ENCODE measurements at regions not wholly inside any gene's neighbourhood (a gene's known extent, or its start where the extent isn't known, plus 50 kb on each side); places are given as distances from the start of the nearest gene placed in this dataset.
"Not testable (repeated sequence)": the region's sequence is repeated elsewhere in the genome, so short reads cannot be mapped to it uniquely, and the experiment has no call there.

GRCh38 chr7:113230691-113231090 is 112.3 kb upstream of the SMIM30 start:
- no peak for DNase-seq (ENCODE audit: low spot score)

GRCh38 chr7:113217314-113217713 is 99.0 kb upstream of the SMIM30 start:
- DNase-seq (ENCODE audit: low spot score): no peak

- no peak for DNase-seq (ENCODE audit: low spot score)
These were observed 97.7 kb upstream of the SMIM30 start for GRCh38 chr7:113216038-113216437.

DNA sequence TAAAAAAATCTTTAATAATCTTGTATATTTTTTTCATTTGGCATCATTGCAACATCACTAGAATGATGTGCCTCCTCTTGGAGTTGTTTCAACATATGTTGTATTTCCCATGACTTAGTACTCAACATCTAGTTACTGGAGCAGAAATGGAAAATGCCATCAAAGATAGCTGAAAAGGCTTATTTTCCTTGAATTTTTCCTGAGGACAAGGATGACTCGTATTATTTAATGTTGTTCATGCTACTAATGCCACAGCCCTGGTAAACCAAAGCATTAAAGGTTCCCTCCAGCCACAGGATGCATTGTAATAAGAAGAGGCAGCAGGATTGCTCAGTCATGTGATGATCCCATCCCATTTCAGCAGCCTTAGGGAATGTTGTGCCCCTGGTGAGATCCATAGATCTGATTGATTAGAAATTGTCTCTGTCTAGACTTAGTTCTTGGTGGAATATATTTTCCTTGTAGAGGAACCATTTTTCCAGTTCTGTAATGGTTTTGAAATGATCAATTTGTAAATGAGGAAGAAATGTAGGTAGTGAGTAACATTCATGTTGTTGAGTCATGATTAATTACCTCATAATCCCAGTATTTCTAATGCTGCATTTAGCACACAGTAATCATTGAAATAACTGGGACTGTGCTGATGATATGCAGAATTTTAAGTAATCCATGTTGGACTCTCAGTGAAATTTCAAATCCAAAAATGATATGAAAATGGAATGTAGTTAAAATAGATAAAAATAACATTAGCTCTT is 91.3 kb upstream of the SMIM30 start:
- DNase-seq (ENCODE audit: low spot score): no peak

GRCh38 chr7:113207931-113208330 is 89.6 kb upstream of the SMIM30 start:
- DNase-seq (ENCODE audit: low spot score): no peak

GRCh38 chr7:113207441-113207840 is 89.1 kb upstream of the SMIM30 start:
- DNase-seq (ENCODE audit: low spot score): no peak

- no peak for DNase-seq (ENCODE audit: low spot score)
These were observed 86.1 kb upstream of the SMIM30 start for GRCh38 chr7:113204415-113204814.

GRCh38 chr7:113202284-113202683 is 83.9 kb upstream of the SMIM30 start:
- no peak for DNase-seq (ENCODE audit: low spot score)

- DNase-seq (ENCODE audit: low spot score): no peak
These were observed 81.9 kb upstream of the SMIM30 start for GRCh38 chr7:113200281-113200680.

DNA sequence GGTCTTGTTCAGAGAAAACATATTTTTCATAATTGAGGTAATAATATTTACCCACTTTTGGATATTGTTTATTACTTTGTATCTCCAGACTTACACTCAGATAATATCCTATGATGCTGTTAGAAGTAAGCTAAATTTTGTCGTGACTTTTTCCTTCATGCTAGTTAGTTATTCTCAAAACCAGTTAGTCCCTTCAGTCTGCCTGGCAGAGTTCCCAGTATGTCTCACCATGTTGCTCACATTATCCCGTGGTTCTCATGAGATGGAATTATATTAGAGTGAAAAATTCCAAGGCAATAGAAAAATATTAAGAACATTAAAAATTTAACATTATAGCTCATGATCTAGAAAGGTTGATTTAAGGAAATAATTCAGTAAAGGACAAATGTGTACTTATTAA is 81.5 kb upstream of the SMIM30 start:
- DNase-seq (ENCODE audit: low spot score): no peak

DNA sequence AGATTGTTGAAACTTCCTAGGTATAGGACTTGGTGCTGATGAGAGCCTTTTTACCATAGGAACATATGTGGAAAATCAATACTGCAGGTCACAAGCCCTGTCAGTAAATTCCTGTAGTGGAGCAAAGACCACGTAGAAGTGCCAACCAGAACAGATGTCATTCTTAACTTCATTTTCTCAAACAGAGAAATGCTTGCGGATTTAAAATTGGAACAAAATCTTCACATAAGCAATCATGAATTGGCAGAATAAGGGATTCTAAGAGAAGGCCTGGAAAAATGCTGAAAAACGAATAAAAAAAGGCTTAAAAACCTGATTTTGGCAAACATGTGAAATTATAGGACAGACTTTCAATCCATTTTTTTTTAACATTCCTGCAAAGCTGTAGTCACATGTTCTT is 80.8 kb upstream of the SMIM30 start:
- DNase-seq (ENCODE audit: low spot score): no peak

DNA sequence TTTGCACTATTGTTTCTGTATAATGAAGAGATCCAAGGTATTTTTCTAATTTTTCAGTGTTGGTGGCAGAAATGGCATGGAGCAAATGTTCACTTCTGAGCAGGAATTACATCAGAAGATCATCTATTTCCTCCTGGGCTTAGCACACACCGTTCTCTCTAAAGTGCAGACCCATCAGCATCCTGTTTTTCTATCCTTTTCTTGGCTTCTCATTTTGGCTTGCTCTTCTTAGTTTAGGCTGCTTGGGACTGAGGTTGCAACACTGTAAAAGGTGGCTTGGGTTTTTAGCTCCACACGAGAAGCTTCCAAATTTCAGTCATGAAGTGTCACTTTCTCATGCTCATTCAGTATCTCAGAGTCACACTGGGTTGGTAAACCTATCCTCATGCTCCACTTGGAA is 79.9 kb upstream of the SMIM30 start:
- no peak for DNase-seq (ENCODE audit: low spot score)

DNA sequence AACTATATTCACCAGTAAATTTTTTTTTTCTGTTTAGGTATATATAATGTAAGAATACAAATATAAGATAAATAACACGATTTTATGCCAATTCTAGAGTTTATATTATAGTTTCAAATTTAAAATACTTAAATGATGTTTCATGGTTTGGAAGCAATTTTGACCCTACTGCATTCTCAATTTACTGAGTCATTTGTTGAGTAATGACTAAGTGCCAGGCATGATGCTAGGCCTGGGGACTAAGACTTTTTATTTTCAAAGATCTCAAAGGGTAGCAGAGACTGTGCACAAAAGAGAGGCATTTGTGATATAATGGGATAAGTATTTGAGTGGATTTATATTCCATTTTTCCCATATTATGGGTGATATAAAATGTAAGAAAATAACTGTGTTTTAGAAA is 78.9 kb upstream of the SMIM30 start:
- DNase-seq (ENCODE audit: low spot score): no peak

- DNase-seq (ENCODE audit: low spot score): no peak
These were observed 70.0 kb upstream of the SMIM30 start for GRCh38 chr7:113188396-113188795.

DNA sequence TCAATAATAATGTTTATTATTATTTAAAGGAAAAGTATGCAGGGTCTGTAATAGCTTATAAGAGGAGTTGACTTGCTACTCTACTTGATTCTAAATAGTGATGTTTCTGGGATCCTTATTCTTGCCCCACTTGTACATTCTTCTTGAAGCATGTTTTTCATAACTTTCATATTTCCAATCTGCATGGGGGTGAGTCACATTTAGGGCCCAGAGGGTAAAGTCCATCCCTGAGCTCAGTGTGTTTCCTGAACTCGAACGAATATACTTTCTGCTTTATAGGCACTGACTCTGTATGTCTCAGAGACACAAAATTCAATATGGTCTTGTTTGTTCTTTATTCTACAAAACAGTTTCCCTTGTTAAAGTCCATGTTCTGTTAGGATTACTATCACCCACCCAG is 61.0 kb upstream of the SMIM30 start:
- DNase-seq (ENCODE audit: low spot score): no peak

- DNase-seq (ENCODE audit: low spot score): no peak
These were observed 58.5 kb upstream of the SMIM30 start for GRCh38 chr7:113176836-113177235.

- DNase-seq (ENCODE audit: low spot score): not testable (repeated sequence)
These were observed 57.8 kb upstream of the SMIM30 start for GRCh38 chr7:113176180-113176579.

DNA sequence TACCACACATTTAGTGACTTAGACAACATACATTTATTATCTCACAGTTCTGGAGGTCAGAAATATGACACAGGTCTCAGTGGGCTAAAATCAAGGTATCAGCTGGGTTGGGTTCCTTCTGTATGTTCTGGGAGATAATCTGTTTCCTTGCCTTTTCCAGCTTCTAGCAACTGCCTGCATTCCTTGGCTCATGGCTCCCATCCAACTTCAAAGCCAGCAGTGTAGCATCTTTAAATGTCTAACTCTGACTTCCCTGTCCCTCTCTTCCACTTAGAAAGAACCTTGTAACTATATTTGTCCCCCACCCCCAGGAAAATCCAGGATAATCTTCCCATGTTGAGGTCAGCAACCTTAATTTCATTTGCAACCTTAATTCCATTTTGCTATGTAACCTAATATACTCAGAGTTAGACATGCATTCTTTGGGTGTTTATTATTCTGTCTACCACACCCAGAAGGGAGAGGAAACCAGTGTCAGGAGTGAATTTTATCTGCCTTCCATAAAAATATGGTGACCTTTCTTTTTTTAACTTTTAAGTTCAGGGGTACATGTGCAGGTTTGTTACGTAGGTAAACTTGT is 57.3 kb upstream of the SMIM30 start:
- no peak for DNase-seq (ENCODE audit: low spot score)

GRCh38 chr7:113172726-113173125 is 54.4 kb upstream of the SMIM30 start:
- no peak for DNase-seq (ENCODE audit: low spot score)

DNA sequence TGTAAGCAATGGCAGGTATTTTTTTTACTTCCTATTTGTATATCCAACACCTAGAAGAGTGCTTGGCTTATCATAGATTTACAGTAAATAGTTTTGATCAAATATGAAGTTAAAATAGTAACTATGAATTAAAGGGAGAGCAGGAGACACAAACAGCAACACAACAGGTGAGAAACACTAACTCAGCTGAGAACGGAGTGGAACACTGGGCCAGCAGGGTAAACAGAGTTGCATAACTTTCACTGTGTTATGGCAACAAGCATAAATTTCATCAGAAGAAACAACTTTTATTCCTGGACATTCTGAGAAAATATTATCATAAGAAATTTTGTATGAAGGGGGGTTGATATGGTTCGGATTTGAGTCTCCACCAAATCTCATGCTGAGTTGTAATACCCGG is 52.2 kb upstream of the SMIM30 start:
- no peak for DNase-seq (ENCODE audit: low spot score)
